ENCODE measurements at regions not wholly inside any gene's neighbourhood (a gene's known extent, or its start where the extent isn't known, plus 50 kb on each side); places are given as distances from the start of the nearest gene placed in this dataset.
"Not testable (repeated sequence)": the region's sequence is repeated elsewhere in the genome, so short reads cannot be mapped to it uniquely, and the experiment has no call there.

DNA sequence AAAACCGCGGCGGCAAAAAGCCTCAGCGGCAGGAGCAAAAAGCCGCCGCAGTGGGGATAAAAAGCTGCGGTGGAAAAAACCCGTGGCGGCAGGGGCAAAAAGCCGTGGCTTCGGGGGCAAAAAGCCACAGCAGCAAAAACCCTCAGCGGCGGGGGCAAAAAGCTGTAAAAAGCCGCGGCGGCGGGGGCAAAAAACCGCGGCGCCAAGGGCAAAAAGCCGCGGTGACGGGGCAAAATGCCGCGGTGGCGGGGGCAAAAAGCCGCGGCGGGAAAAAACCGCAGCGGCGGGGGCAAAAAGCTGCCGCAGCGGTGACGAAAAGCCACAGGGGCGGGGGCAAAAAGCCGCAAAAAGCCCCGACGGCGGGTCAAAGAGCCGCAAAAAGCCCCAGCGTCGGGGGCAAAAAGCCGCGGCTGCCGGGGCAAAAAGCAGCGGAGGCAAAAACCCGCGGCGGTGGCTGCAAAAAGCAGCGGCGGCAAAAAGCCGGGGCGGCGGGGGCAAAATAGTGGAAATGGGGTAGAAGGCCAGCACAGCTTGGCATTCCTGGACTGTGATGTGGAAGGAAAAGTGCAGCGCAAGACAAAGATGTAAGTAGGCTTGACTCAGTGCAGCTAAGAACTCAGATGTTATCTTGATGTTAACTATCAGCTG, 151.8 kb downstream of the ANKRD30BL start:
- no peaks in the 10 kb centered on the region for H3K9me3 ChIP-seq (ENCODE audit: control insufficient read depth in 5 of 5, low read length in 5 of 5)
- H3K27ac ChIP-seq (ENCODE audit: low read depth, low read length): no peak overlapping the region
- no peaks in the 10 kb centered on the region for H3K36me3 ChIP-seq (ENCODE audit: control insufficient read depth in 5 of 5, insufficient read depth in 5 of 5, low read length in 5 of 5)
- peaks cover 0 to 7% (median 0%) of the 10 kb centered on the region in 5 donors for H3K27me3 ChIP-seq (ENCODE audit: control insufficient read depth in 5 of 5, insufficient read depth in 4 of 5, low read length in 5 of 5)
- peak overlapping the region in 2 of 5 donors; percentile 28 to 47 for H3K4me3 ChIP-seq (ENCODE audit: low read depth in 1 of 5, low read length in 5 of 5)
- peaks cover 0 to 6% (median 0%) of the 10 kb centered on the region in 5 donors for H3K4me1 ChIP-seq (ENCODE audit: control insufficient read depth in 5 of 5, insufficient read depth in 5 of 5, low read length in 5 of 5)
- no peak overlapping the region for H3K9ac ChIP-seq (ENCODE audit: low read length in 5 of 5)

GRCh38 chr2:132009177-132009873, 152.4 kb downstream of the ANKRD30BL start:
- no peak overlapping the region for H3K27ac ChIP-seq (ENCODE audit: low read depth, low read length)
- H3K4me3 ChIP-seq (ENCODE audit: low read depth in 1 of 5, low read length in 5 of 5): peak overlapping the region in 2 of 5 donors; percentile 28 to 47
- peaks cover 0 to 3% (median 0%) of the 10 kb centered on the region in 5 donors for H3K9me3 ChIP-seq (ENCODE audit: control insufficient read depth in 5 of 5, low read length in 5 of 5)
- no peak overlapping the region for H3K9ac ChIP-seq (ENCODE audit: low read length in 5 of 5)
- peaks cover 0 to 7% (median 0%) of the 10 kb centered on the region in 5 donors for H3K27me3 ChIP-seq (ENCODE audit: control insufficient read depth in 5 of 5, insufficient read depth in 4 of 5, low read length in 5 of 5)
- H3K36me3 ChIP-seq (ENCODE audit: control insufficient read depth in 5 of 5, insufficient read depth in 5 of 5, low read length in 5 of 5): no peaks in the 10 kb centered on the region
- H3K4me1 ChIP-seq (ENCODE audit: control insufficient read depth in 5 of 5, insufficient read depth in 5 of 5, low read length in 5 of 5): peaks cover 0 to 6% (median 0%) of the 10 kb centered on the region in 5 donors

DNA sequence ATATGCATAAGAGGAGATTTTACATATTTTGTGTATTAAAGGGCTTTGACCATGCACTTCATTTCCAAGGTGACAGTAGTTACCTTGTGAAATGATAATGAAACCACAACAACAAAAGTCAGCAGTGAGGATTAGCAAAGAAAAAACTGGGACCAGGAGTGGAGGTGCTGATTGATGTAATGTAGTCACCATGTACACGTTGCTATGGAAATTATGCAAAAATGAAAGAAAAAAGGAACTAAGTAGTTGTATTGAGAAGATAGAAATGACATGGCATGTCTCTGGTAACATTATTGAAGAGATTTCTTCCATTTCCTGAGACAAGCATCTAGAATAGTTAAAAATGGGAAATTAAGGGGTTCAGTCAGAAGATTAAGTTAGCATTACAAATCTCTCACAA, 171.0 kb downstream of the ANKRD30BL start:
- H3K4me3 ChIP-seq (ENCODE audit: low read depth in 1 of 5, low read length in 5 of 5); H3K9ac ChIP-seq (ENCODE audit: low read length in 5 of 5); H3K36me3 ChIP-seq (ENCODE audit: control insufficient read depth in 5 of 5, insufficient read depth in 5 of 5, low read length in 5 of 5); H3K9me3 ChIP-seq (ENCODE audit: control insufficient read depth in 5 of 5, low read length in 5 of 5); H3K27ac ChIP-seq (ENCODE audit: low read depth, low read length); H3K27me3 ChIP-seq (ENCODE audit: control insufficient read depth in 5 of 5, insufficient read depth in 4 of 5, low read length in 5 of 5); H3K4me1 ChIP-seq (ENCODE audit: control insufficient read depth in 5 of 5, insufficient read depth in 5 of 5, low read length in 5 of 5): not testable (repeated sequence)

- H3K36me3 ChIP-seq (ENCODE audit: control insufficient read depth in 5 of 5, insufficient read depth in 5 of 5, low read length in 5 of 5); H3K27ac ChIP-seq (ENCODE audit: low read depth, low read length); H3K4me3 ChIP-seq (ENCODE audit: low read depth in 1 of 5, low read length in 5 of 5); H3K9ac ChIP-seq (ENCODE audit: low read length in 5 of 5); H3K9me3 ChIP-seq (ENCODE audit: control insufficient read depth in 5 of 5, low read length in 5 of 5); H3K4me1 ChIP-seq (ENCODE audit: control insufficient read depth in 5 of 5, insufficient read depth in 5 of 5, low read length in 5 of 5); H3K27me3 ChIP-seq (ENCODE audit: control insufficient read depth in 5 of 5, insufficient read depth in 4 of 5, low read length in 5 of 5): not testable (repeated sequence)
Measured at GRCh38 chr2:131966671-131967070, 195.1 kb downstream of the ANKRD30BL start.

DNA sequence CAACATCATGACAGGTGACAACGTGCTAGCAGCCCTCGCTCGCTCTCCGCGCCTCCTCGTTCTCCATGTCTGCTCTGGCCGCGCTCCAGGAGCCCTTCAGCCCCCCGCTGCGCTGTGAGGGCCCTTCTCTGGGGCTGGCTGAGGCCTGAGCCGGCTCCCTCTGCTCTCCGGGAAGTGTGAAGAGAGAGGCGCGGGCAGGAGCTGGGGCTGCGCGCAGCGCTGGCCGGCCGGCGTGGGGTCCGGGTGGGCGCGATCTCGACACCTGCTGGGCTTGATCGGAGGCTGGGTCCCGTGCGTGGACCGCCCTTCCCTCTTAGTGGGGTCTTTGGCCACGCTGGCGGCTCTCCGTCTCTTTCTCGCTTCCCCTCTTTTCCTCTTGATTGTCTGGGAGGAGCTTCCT, 195.5 kb downstream of the ANKRD30BL start:
- Histone ChIP-seq H3K36me3 (ENCODE audit: control insufficient read depth in 5 of 5, insufficient read depth in 5 of 5, low read length in 5 of 5) (no peaks in the 10 kb centered on the region), H3K4me3 (ENCODE audit: low read depth in 1 of 5, low read length in 5 of 5) (no peak overlapping the region)

DNA sequence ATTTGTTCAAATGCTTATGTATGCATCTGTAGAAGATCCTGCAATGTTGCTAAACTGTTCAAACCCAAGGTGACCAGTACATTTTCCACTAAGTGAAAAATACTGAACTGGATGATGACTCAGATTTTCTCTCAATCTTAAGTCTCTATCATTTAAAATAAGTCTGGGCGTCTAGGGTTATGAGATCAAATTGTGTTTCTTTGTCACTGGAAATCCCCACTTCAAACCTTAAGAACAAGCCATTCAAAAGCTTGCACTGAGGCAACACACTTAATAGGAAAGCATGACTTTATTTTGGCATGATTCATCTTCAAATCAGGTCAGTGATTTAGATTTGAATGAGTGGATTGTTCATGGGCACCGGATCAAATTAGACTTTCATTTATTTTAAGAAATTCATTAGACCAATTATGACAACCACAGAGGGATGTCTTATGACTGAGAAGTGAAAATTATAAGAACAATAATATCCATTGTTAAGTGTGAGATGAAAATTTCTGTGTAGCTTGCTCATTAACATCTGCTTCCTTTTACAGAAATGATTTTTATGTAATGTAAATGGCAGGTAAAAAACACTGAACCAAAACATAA, 203.6 kb downstream of the ANKRD30BL start:
- H3K4me3 ChIP-seq (ENCODE audit: low read depth in 1 of 5, low read length in 5 of 5); H3K9ac ChIP-seq (ENCODE audit: low read length in 5 of 5); H3K27ac ChIP-seq (ENCODE audit: low read depth, low read length); H3K36me3 ChIP-seq (ENCODE audit: control insufficient read depth in 5 of 5, insufficient read depth in 5 of 5, low read length in 5 of 5); H3K4me1 ChIP-seq (ENCODE audit: control insufficient read depth in 5 of 5, insufficient read depth in 5 of 5, low read length in 5 of 5); H3K9me3 ChIP-seq (ENCODE audit: control insufficient read depth in 5 of 5, low read length in 5 of 5); H3K27me3 ChIP-seq (ENCODE audit: control insufficient read depth in 5 of 5, insufficient read depth in 4 of 5, low read length in 5 of 5): not testable (repeated sequence)

More for the DNA sequence above, 195.5 kb downstream of the ANKRD30BL start:
- H3K27ac ChIP-seq (ENCODE audit: low read depth, low read length): no peak overlapping the region
- no peaks in the 10 kb centered on the region for H3K4me1 ChIP-seq (ENCODE audit: control insufficient read depth in 5 of 5, insufficient read depth in 5 of 5, low read length in 5 of 5)
- H3K9me3 ChIP-seq (ENCODE audit: control insufficient read depth in 5 of 5, low read length in 5 of 5): no peaks in the 10 kb centered on the region
- no peak overlapping the region for H3K9ac ChIP-seq (ENCODE audit: low read length in 5 of 5)
- H3K27me3 ChIP-seq (ENCODE audit: control insufficient read depth in 5 of 5, insufficient read depth in 4 of 5, low read length in 5 of 5): no peaks in the 10 kb centered on the region

DNA sequence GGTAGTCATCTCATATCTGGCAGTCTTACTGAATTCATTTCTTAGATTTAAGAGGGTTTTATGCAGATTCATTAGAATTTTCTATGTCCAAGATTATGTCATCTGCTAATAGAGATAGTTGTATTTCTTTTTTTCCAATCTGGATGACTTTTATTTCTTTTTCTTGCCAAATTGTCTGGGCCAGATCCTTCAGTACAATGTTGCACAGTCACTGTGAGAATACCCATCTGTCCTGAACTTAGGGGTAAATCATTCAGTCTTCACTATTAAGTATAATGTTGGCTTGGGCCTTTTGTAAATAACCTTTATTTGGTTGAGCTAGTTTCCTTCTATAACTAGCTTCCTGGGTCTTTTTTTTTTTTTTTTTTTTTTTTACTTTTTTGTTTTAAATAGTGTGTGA, 213.1 kb downstream of the ANKRD30BL start:
- not testable (repeated sequence) for H3K9ac ChIP-seq (ENCODE audit: low read length in 5 of 5); H3K27ac ChIP-seq (ENCODE audit: low read depth, low read length); H3K4me3 ChIP-seq (ENCODE audit: low read depth in 1 of 5, low read length in 5 of 5); H3K9me3 ChIP-seq (ENCODE audit: control insufficient read depth in 5 of 5, low read length in 5 of 5); H3K27me3 ChIP-seq (ENCODE audit: control insufficient read depth in 5 of 5, insufficient read depth in 4 of 5, low read length in 5 of 5); H3K4me1 ChIP-seq (ENCODE audit: control insufficient read depth in 5 of 5, insufficient read depth in 5 of 5, low read length in 5 of 5); H3K36me3 ChIP-seq (ENCODE audit: control insufficient read depth in 5 of 5, insufficient read depth in 5 of 5, low read length in 5 of 5)

DNA sequence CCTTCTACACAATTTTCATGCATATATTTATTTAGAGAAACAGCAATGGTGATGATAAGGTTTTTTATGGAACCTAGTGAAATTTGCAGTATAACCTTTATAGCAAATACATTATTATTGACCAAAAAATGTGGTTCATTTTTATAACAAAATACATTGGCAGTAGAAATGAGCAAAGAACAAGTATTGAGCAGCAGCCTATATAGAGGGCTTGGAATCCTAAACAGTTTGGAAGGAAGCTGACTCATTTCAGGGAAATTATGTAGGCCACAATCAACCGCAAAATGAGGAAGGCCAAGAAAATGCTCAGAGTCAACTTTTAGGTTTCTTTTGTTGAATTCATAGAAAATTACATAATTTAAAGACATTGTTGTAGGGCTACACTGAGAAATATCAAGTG, 238.5 kb downstream of the ANKRD30BL start:
- H3K27me3 ChIP-seq (ENCODE audit: control insufficient read depth in 5 of 5, insufficient read depth in 4 of 5, low read length in 5 of 5); H3K27ac ChIP-seq (ENCODE audit: low read depth, low read length); H3K9ac ChIP-seq (ENCODE audit: low read length in 5 of 5); H3K4me3 ChIP-seq (ENCODE audit: low read depth in 1 of 5, low read length in 5 of 5); H3K4me1 ChIP-seq (ENCODE audit: control insufficient read depth in 5 of 5, insufficient read depth in 5 of 5, low read length in 5 of 5); H3K36me3 ChIP-seq (ENCODE audit: control insufficient read depth in 5 of 5, insufficient read depth in 5 of 5, low read length in 5 of 5); H3K9me3 ChIP-seq (ENCODE audit: control insufficient read depth in 5 of 5, low read length in 5 of 5): not testable (repeated sequence)

GRCh38 chr2:131922854-131923253, 238.9 kb downstream of the ANKRD30BL start:
- H3K4me1 ChIP-seq (ENCODE audit: control insufficient read depth in 5 of 5, insufficient read depth in 5 of 5, low read length in 5 of 5); H3K9me3 ChIP-seq (ENCODE audit: control insufficient read depth in 5 of 5, low read length in 5 of 5); H3K36me3 ChIP-seq (ENCODE audit: control insufficient read depth in 5 of 5, insufficient read depth in 5 of 5, low read length in 5 of 5); H3K27me3 ChIP-seq (ENCODE audit: control insufficient read depth in 5 of 5, insufficient read depth in 4 of 5, low read length in 5 of 5); H3K27ac ChIP-seq (ENCODE audit: low read depth, low read length); H3K4me3 ChIP-seq (ENCODE audit: low read depth in 1 of 5, low read length in 5 of 5); H3K9ac ChIP-seq (ENCODE audit: low read length in 5 of 5): not testable (repeated sequence)
